Skeletal muscle tissue (tissue), 3 donors: ENCODE measurements at regions not wholly inside any gene's neighbourhood (a gene's known extent, or its start where the extent isn't known, plus 50 kb on each side); places are given as distances from the start of the nearest gene placed in this dataset.

Experiments used
- H3K27ac ChIP-seq: one replicate; pipeline ENCODE4 v1.7.0; 2013; ENCODE audit warnings: mild to moderate bottlenecking, low read depth, low read length, inconsistent platforms
- H3K27me3 ChIP-seq, 3 donors: one replicate each; pipeline ENCODE4 v1.7.0; 2013; ENCODE audit warnings: low read length in 3 of 3; ENCODE audit not compliant: control insufficient read depth in 3 of 3, insufficient read depth in 3 of 3
- H3K36me3 ChIP-seq, 3 donors: one replicate each; pipeline ENCODE4 v1.7.0; 2013; ENCODE audit warnings: low read length in 3 of 3; ENCODE audit not compliant: control insufficient read depth in 3 of 3, insufficient read depth in 3 of 3
- H3K4me1 ChIP-seq, 3 donors: one replicate each; pipeline ENCODE4 v1.7.0; 2013; ENCODE audit warnings: low read length in 3 of 3, mild to moderate bottlenecking in 3 of 3; ENCODE audit not compliant: control insufficient read depth in 3 of 3, insufficient read depth in 3 of 3
- H3K4me3 ChIP-seq, 3 donors: one replicate each; pipeline ENCODE4 v1.7.0; 2013; ENCODE audit warnings: low read length in 3 of 3
- H3K9ac ChIP-seq, 3 donors: one replicate each; pipeline ENCODE4 v1.7.0; 2013; ENCODE audit warnings: low read length in 3 of 3, mild to moderate bottlenecking in 3 of 3, moderate library complexity in 2 of 3, low read depth in 1 of 3
- H3K9me3 ChIP-seq, 3 donors: one replicate each; pipeline ENCODE4 v1.7.0; 2013; ENCODE audit warnings: low read length in 3 of 3; ENCODE audit not compliant: control insufficient read depth in 3 of 3
- donor health status: Osteomylitis.

GRCh38 chr15:47965297-47965696 is 155.5 kb upstream of the SLC24A5 start:
- Histone ChIP-seq H3K27me3 (no peaks in the 10 kb centered on the region), H3K36me3 (no peaks in the 10 kb centered on the region), H3K9me3 (no peaks in the 10 kb centered on the region), H3K4me1 (no peaks in the 10 kb centered on the region), H3K9ac (no peak overlapping the region), H3K4me3 (no peak overlapping the region), H3K27ac (no peak overlapping the region)

GRCh38 chr15:47968593-47968992 is 152.2 kb upstream of the SLC24A5 start:
- Histone ChIP-seq H3K27ac (no peak overlapping the region), H3K27me3 (no peaks in the 10 kb centered on the region), H3K4me1 (no peaks in the 10 kb centered on the region), H3K4me3 (no peak overlapping the region), H3K9ac (no peak overlapping the region), H3K9me3 (no peaks in the 10 kb centered on the region), H3K36me3 (no peaks in the 10 kb centered on the region)

- H3K27ac ChIP-seq = no peak overlapping the region
- H3K9me3 ChIP-seq = no peaks in the 10 kb centered on the region
These were observed 149.2 kb upstream of the SLC24A5 start for GRCh38 chr15:47971637-47972036.

GRCh38 chr15:47972738-47973137 is 148.1 kb upstream of the SLC24A5 start:
- Histone ChIP-seq H3K27me3 (no peaks in the 10 kb centered on the region), H3K27ac (no peak overlapping the region), H3K9ac (no peak overlapping the region), H3K4me1 (no peaks in the 10 kb centered on the region), H3K36me3 (no peaks in the 10 kb centered on the region), H3K4me3 (no peak overlapping the region), H3K9me3 (no peaks in the 10 kb centered on the region)

More at GRCh38 chr15:47971637-47972036, 149.2 kb upstream of the SLC24A5 start:
- no peak overlapping the region for H3K9ac ChIP-seq
- H3K36me3 ChIP-seq = no peaks in the 10 kb centered on the region
- H3K27me3 ChIP-seq = no peaks in the 10 kb centered on the region
- H3K4me1 ChIP-seq = no peaks in the 10 kb centered on the region
- H3K4me3 ChIP-seq = no peak overlapping the region

- Histone ChIP-seq H3K4me1 (no peaks in the 10 kb centered on the region), H3K4me3 (no peak overlapping the region), H3K9me3 (no peaks in the 10 kb centered on the region), H3K9ac (no peak overlapping the region), H3K27me3 (no peaks in the 10 kb centered on the region), H3K36me3 (no peaks in the 10 kb centered on the region), H3K27ac (no peak overlapping the region)
These were observed 146.1 kb upstream of the SLC24A5 start for GRCh38 chr15:47974724-47975123.

GRCh38 chr15:47975427-47975826 is 145.4 kb upstream of the SLC24A5 start:
- H3K36me3 ChIP-seq = no peaks in the 10 kb centered on the region
- no peaks in the 10 kb centered on the region for H3K27me3 ChIP-seq

GRCh38 chr15:47983533-47983932 is 137.3 kb upstream of the SLC24A5 start:
- H3K9me3 ChIP-seq = no peaks in the 10 kb centered on the region
- no peak overlapping the region for H3K27ac ChIP-seq
- no peaks in the 10 kb centered on the region for H3K27me3 ChIP-seq
- H3K4me1 ChIP-seq = no peaks in the 10 kb centered on the region
- H3K9ac ChIP-seq = no peak overlapping the region
- no peaks in the 10 kb centered on the region for H3K36me3 ChIP-seq
- H3K4me3 ChIP-seq = no peak overlapping the region

More at GRCh38 chr15:47975427-47975826, 145.4 kb upstream of the SLC24A5 start:
- H3K4me1 ChIP-seq = no peaks in the 10 kb centered on the region
- no peak overlapping the region for H3K9ac ChIP-seq
- no peaks in the 10 kb centered on the region for H3K9me3 ChIP-seq
- no peak overlapping the region for H3K27ac ChIP-seq
- no peak overlapping the region for H3K4me3 ChIP-seq

- H3K27me3 ChIP-seq = no peaks in the 10 kb centered on the region
- H3K9me3 ChIP-seq = no peaks in the 10 kb centered on the region
- H3K36me3 ChIP-seq = no peaks in the 10 kb centered on the region
- H3K27ac ChIP-seq = no peak overlapping the region
- no peak overlapping the region for H3K4me3 ChIP-seq
- no peak overlapping the region for H3K9ac ChIP-seq
- no peaks in the 10 kb centered on the region for H3K4me1 ChIP-seq
These were observed 135.2 kb upstream of the SLC24A5 start for GRCh38 chr15:47985568-47985967.

GRCh38 chr15:47987461-47987860 is 133.3 kb upstream of the SLC24A5 start:
- Histone ChIP-seq H3K9me3 (no peaks in the 10 kb centered on the region), H3K4me3 (no peak overlapping the region), H3K27me3 (no peaks in the 10 kb centered on the region), H3K4me1 (no peaks in the 10 kb centered on the region), H3K27ac (no peak overlapping the region), H3K36me3 (no peaks in the 10 kb centered on the region), H3K9ac (no peak overlapping the region)

GRCh38 chr15:47987908-47988532 is 132.8 kb upstream of the SLC24A5 start:
- H3K4me1 ChIP-seq = no peaks in the 10 kb centered on the region
- H3K9ac ChIP-seq = no peak overlapping the region
- no peak overlapping the region for H3K27ac ChIP-seq
- H3K27me3 ChIP-seq = no peaks in the 10 kb centered on the region
- H3K4me3 ChIP-seq = no peak overlapping the region
- H3K36me3 ChIP-seq = no peaks in the 10 kb centered on the region
- no peaks in the 10 kb centered on the region for H3K9me3 ChIP-seq
